Mesodermal cell (in vitro differentiated cells): ENCODE measurements at regions not wholly inside any gene's neighbourhood (a gene's known extent, or its start where the extent isn't known, plus 50 kb on each side); places are given as distances from the start of the nearest gene placed in this dataset.

Experiments
- H3K27ac ChIP-seq: 2 replicates; pipeline ENCODE4 v1.7.0; 2013; ENCODE audit warnings: mild to moderate bottlenecking, low read depth, low read length, moderate library complexity; ENCODE audit not compliant: severe bottlenecking
- H3K36me3 ChIP-seq: 2 replicates; pipeline ENCODE4 v1.7.1; 2013; ENCODE audit warnings: mild to moderate bottlenecking, low read length, moderate library complexity; ENCODE audit not compliant: control insufficient read depth, insufficient read depth
- H3K4me1 ChIP-seq: one replicate; pipeline ENCODE4 v1.7.1; 2013; ENCODE audit warnings: mild to moderate bottlenecking, low read length; ENCODE audit not compliant: insufficient read depth, control insufficient read depth, poor library complexity, severe bottlenecking
- H3K4me3 ChIP-seq: 2 replicates; pipeline ENCODE4 v1.7.0; 2013; ENCODE audit warnings: low read length, control low read depth, mild to moderate bottlenecking; ENCODE audit not compliant: insufficient read depth, poor library complexity, severe bottlenecking; ENCODE audit errors: extremely low read depth
- H3K9me3 ChIP-seq: 2 replicates; pipeline ENCODE4 v1.7.1; 2013; ENCODE audit warnings: mild to moderate bottlenecking, low read length, moderate library complexity; ENCODE audit not compliant: control insufficient read depth
- WGBS, 2 experiments: methylation state at CpG; one replicate each; pipeline ENCODE4 v1.1.5; 2013; ENCODE audit warnings: missing lambda C conversion rate in 2 of 2; ENCODE audit not compliant: insufficient coverage in 2 of 2; 5-methylcytosine and 5-hydroxymethylcytosine counted together

- WGBS, 2 experiments = 83% methylated on average over 1 of the region's 2 CpGs; no CpG with 5 or more reads in 1 of the 2 experiments
- H3K27ac ChIP-seq = no peak overlapping the region
- no peaks in the 10 kb centered on the region for H3K9me3 ChIP-seq
- no peaks in the 10 kb centered on the region for H3K36me3 ChIP-seq
- H3K4me1 ChIP-seq = no peaks in the 10 kb centered on the region
- no peak overlapping the region for H3K4me3 ChIP-seq
Observed at GRCh38 chr2:82879803-82880202, 1579.3 kb downstream of the SUCLG1 start.

GRCh38 chr2:82875858-82876257, 1583.2 kb downstream of the SUCLG1 start:
- Histone ChIP-seq H3K36me3 (no peaks in the 10 kb centered on the region), H3K4me3 (no peak overlapping the region), H3K4me1 (no peaks in the 10 kb centered on the region), H3K9me3 (no peaks in the 10 kb centered on the region), H3K27ac (no peak overlapping the region)
- WGBS, 2 experiments = 87 to 90% methylated on average over 4 to 6 of the region's 6 CpGs

- Histone ChIP-seq H3K27ac (no peak overlapping the region), H3K4me3 (no peak overlapping the region), H3K9me3 (no peaks in the 10 kb centered on the region), H3K36me3 (no peaks in the 10 kb centered on the region), H3K4me1 (no peaks in the 10 kb centered on the region)
- WGBS, 2 experiments = 83 to 87% methylated on average over 2 to 3 of the region's 5 CpGs
Observed at GRCh38 chr2:82857967-82858366, 1601.1 kb downstream of the SUCLG1 start.

- WGBS, 2 experiments = 81 to 93% methylated on average over 3 to 5 of the region's 6 CpGs
- Histone ChIP-seq H3K4me3 (no peak overlapping the region), H3K9me3 (no peaks in the 10 kb centered on the region), H3K4me1 (no peaks in the 10 kb centered on the region), H3K27ac (no peak overlapping the region), H3K36me3 (no peaks in the 10 kb centered on the region)
Observed at GRCh38 chr2:82853299-82853698, 1605.8 kb downstream of the SUCLG1 start.

- no peak overlapping the region for H3K27ac ChIP-seq
- WGBS, 2 experiments = no CpG with 5 or more reads among the region's 3 CpGs
- H3K4me1 ChIP-seq = no peaks in the 10 kb centered on the region
- H3K4me3 ChIP-seq = no peak overlapping the region
- no peaks in the 10 kb centered on the region for H3K36me3 ChIP-seq
- no peaks in the 10 kb centered on the region for H3K9me3 ChIP-seq
Observed at GRCh38 chr2:82852787-82853186, 1606.3 kb downstream of the SUCLG1 start.

GRCh38 chr2:82848285-82848684, 1610.8 kb downstream of the SUCLG1 start:
- Histone ChIP-seq H3K4me1 (no peaks in the 10 kb centered on the region), H3K9me3 (no peaks in the 10 kb centered on the region), H3K4me3 (no peak overlapping the region), H3K27ac (no peak overlapping the region), H3K36me3 (no peaks in the 10 kb centered on the region)
- WGBS, 2 experiments = 82 to 89% methylated on average over 8 of the region's 10 CpGs

GRCh38 chr2:82839036-82839435, 1620.0 kb downstream of the SUCLG1 start:
- WGBS, 2 experiments = 88 to 100% methylated on average over 3 to 4 of the region's 4 CpGs
- no peak overlapping the region for H3K4me3 ChIP-seq
- H3K27ac ChIP-seq = no peak overlapping the region
- no peaks in the 10 kb centered on the region for H3K9me3 ChIP-seq
- H3K36me3 ChIP-seq = no peaks in the 10 kb centered on the region
- H3K4me1 ChIP-seq = peaks cover 3% of the 10 kb centered on the region

- Histone ChIP-seq H3K27ac (no peak overlapping the region), H3K36me3 (no peaks in the 10 kb centered on the region), H3K4me3 (no peak overlapping the region), H3K9me3 (no peaks in the 10 kb centered on the region), H3K4me1 (peaks cover 3% of the 10 kb centered on the region)
- WGBS, 2 experiments = 69 to 91% methylated on average over 1 to 3 of the region's 3 CpGs
Observed at GRCh38 chr2:82837588-82838304, 1621.3 kb downstream of the SUCLG1 start.

- no peaks in the 10 kb centered on the region for H3K9me3 ChIP-seq
- H3K27ac ChIP-seq = no peak overlapping the region
- no peak overlapping the region for H3K4me3 ChIP-seq
- WGBS, 2 experiments = 100% methylated on average over 1 of the region's 1 CpG; no CpG with 5 or more reads in 1 of the 2 experiments
- H3K36me3 ChIP-seq = no peaks in the 10 kb centered on the region
- peaks cover 3% of the 10 kb centered on the region for H3K4me1 ChIP-seq
Observed at GRCh38 chr2:82834893-82835292, 1624.2 kb downstream of the SUCLG1 start.

- H3K4me1 ChIP-seq = no peaks in the 10 kb centered on the region
- H3K9me3 ChIP-seq = no peaks in the 10 kb centered on the region
- no peak overlapping the region for H3K27ac ChIP-seq
- H3K4me3 ChIP-seq = no peak overlapping the region
- 100% methylated on average over 1 of the region's 2 CpGs; no CpG with 5 or more reads in 1 of the 2 experiments for WGBS, 2 experiments
- H3K36me3 ChIP-seq = no peaks in the 10 kb centered on the region
Observed at GRCh38 chr2:82827426-82827825, 1631.7 kb downstream of the SUCLG1 start.

GRCh38 chr2:82826437-82826836, 1632.6 kb downstream of the SUCLG1 start:
- 67 to 84% methylated on average over 1 of the region's 2 CpGs for WGBS, 2 experiments
- H3K9me3 ChIP-seq = no peaks in the 10 kb centered on the region
- H3K4me1 ChIP-seq = no peaks in the 10 kb centered on the region
- no peaks in the 10 kb centered on the region for H3K36me3 ChIP-seq
- no peak overlapping the region for H3K4me3 ChIP-seq
- no peak overlapping the region for H3K27ac ChIP-seq
